Neural progenitor cell (in vitro differentiated cells): ENCODE measurements at regions not wholly inside any gene's neighbourhood (a gene's known extent, or its start where the extent isn't known, plus 50 kb on each side); places are given as distances from the start of the nearest gene placed in this dataset.
A peak's percentile ranks its signal among the peaks of the same experiment; 100 is the strongest.

Experiments
- DNase-seq: peaks from one replicate; pipeline ENCODE4 v3.0.0-alpha.2; 2016; ENCODE audit warnings: low spot score
- H2AFZ ChIP-seq: fragments of 200-600 bp; sonication (generic); replicated peaks from 2 replicates; pipeline ENCODE4 v1.6.1; 2016; ENCODE audit warnings: antibody characterized with exemption
- H3F3A ChIP-seq: fragments of 200-600 bp; sonication (generic); 2 replicates; pipeline ENCODE4 v1.6.1; 2016; ENCODE audit warnings: antibody characterized with exemption, low read depth
- H3K27ac ChIP-seq: fragments of 200-600 bp; sonication (generic); 2 replicates; pipeline ENCODE4 v1.5.1; 2016; ENCODE audit warnings: mild to moderate bottlenecking
- H3K27me3 ChIP-seq: fragments of 200-600 bp; sonication (generic); 2 replicates; pipeline ENCODE4 v1.6.1; 2016; ENCODE audit warnings: mild to moderate bottlenecking, moderate library complexity
- H3K36me3 ChIP-seq: fragments of 200-600 bp; sonication (generic); 2 replicates; pipeline ENCODE4 v1.5.1; 2016
- H3K4me1 ChIP-seq: fragments of 200-600 bp; sonication (generic); 2 replicates; pipeline ENCODE4 v1.6.1; 2016; ENCODE audit warnings: mixed run types
- H3K4me2 ChIP-seq: fragments of 200-600 bp; sonication (generic); 2 replicates; pipeline ENCODE4 v1.6.1; 2016
- H3K4me3 ChIP-seq: fragments of 200-600 bp; sonication (generic); 2 replicates; pipeline ENCODE4 v1.5.1; 2016
- H3K79me2 ChIP-seq: fragments of 200-600 bp; sonication (generic); 2 replicates; pipeline ENCODE4 v1.6.1; 2016; ENCODE audit warnings: low read depth
- H3K9ac ChIP-seq: fragments of 200-600 bp; sonication (generic); 2 replicates; pipeline ENCODE4 v1.6.1; 2016
- H3K9me3 ChIP-seq: fragments of 200-600 bp; sonication (generic); 2 replicates; pipeline ENCODE4 v1.5.1; 2016; ENCODE audit warnings: low read depth
- H4K20me1 ChIP-seq: fragments of 200-600 bp; sonication (generic); 2 replicates; pipeline ENCODE4 v1.6.1; 2016; ENCODE audit warnings: low read depth
- H3K27ac Mint-ChIP-seq: 3 replicates; pipeline ENCODE4 v1.8.0; 2021; ENCODE audit warnings: mixed read lengths
- H3K27me3 Mint-ChIP-seq: 2 replicates; pipeline ENCODE4 v1.8.0; 2022; ENCODE audit warnings: low read depth, mild to moderate bottlenecking, inconsistent platforms, moderate library complexity, mixed read lengths; ENCODE audit not compliant: insufficient read depth
- H3K36me3 Mint-ChIP-seq: 3 replicates; pipeline ENCODE4 v1.8.0; 2021; ENCODE audit warnings: mixed read lengths
- H3K4me1 Mint-ChIP-seq: 3 replicates; pipeline ENCODE4 v1.8.0; 2021; ENCODE audit warnings: mixed read lengths
- H3K4me3 Mint-ChIP-seq: 3 replicates; pipeline ENCODE4 v1.8.0; 2021; ENCODE audit warnings: mild to moderate bottlenecking, moderate library complexity, mixed read lengths
- H3K9me3 Mint-ChIP-seq: 3 replicates; pipeline ENCODE4 v1.8.0; 2020; ENCODE audit warnings: mixed read lengths
- EZH2 ChIP-seq: fragments of 200-600 bp; sonication (generic); IDR thresholded peaks from 2 replicates; pipeline ENCODE4 v1.6.1; 2017; ENCODE audit warnings: antibody characterized with exemption, mild to moderate bottlenecking, moderate library complexity
- EZH2phosphoT487 ChIP-seq: fragments of 200-600 bp; sonication (generic); IDR thresholded peaks from 2 replicates; pipeline ENCODE4 v1.6.1; 2017; ENCODE audit warnings: antibody characterized with exemption
- TF ChIP-seq, protein P1 (sequence below): fragments of 200-600 bp; sonication (generic); IDR thresholded peaks from 2 replicates; pipeline ENCODE4 v1.5.1; 2017; ENCODE audit warnings: antibody characterized with exemption, mild to moderate bottlenecking

- DNase-seq = no peak
- H3K9me3 Mint-ChIP-seq = peaks cover 2% of the 10 kb centered on the region
- no peaks in the 10 kb centered on the region for H3K79me2 ChIP-seq
- H3K4me3 Mint-ChIP-seq = no peak overlapping the region
- no peak overlapping the region for H3K4me3 ChIP-seq
- H3K9me3 ChIP-seq = no peaks in the 10 kb centered on the region
- H3K36me3 Mint-ChIP-seq = no peaks in the 10 kb centered on the region
- H3K36me3 ChIP-seq = no peaks in the 10 kb centered on the region
- TF ChIP-seq EZH2 (no peak), EZH2phosphoT487 (no peak)
- TF ChIP-seq, protein P1, sequence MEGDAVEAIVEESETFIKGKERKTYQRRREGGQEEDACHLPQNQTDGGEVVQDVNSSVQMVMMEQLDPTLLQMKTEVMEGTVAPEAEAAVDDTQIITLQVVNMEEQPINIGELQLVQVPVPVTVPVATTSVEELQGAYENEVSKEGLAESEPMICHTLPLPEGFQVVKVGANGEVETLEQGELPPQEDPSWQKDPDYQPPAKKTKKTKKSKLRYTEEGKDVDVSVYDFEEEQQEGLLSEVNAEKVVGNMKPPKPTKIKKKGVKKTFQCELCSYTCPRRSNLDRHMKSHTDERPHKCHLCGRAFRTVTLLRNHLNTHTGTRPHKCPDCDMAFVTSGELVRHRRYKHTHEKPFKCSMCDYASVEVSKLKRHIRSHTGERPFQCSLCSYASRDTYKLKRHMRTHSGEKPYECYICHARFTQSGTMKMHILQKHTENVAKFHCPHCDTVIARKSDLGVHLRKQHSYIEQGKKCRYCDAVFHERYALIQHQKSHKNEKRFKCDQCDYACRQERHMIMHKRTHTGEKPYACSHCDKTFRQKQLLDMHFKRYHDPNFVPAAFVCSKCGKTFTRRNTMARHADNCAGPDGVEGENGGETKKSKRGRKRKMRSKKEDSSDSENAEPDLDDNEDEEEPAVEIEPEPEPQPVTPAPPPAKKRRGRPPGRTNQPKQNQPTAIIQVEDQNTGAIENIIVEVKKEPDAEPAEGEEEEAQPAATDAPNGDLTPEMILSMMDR = no peak
- no peaks in the 10 kb centered on the region for H4K20me1 ChIP-seq
- peaks cover 5% of the 10 kb centered on the region for H3K27me3 Mint-ChIP-seq
- H3K27me3 ChIP-seq = no peaks in the 10 kb centered on the region
- no peak overlapping the region for H3K4me2 ChIP-seq
- H3K4me1 Mint-ChIP-seq = peaks cover 34% of the 10 kb centered on the region
- H2AFZ ChIP-seq = no peak overlapping the region
- H3F3A ChIP-seq = peaks cover 16% of the 10 kb centered on the region
- no peak overlapping the region for H3K9ac ChIP-seq
- no peak overlapping the region for H3K27ac ChIP-seq
- H3K4me1 ChIP-seq = peaks cover 53% of the 10 kb centered on the region
- no peak overlapping the region for H3K27ac Mint-ChIP-seq
These were observed 326.3 kb upstream of the ZNF521 start for GRCh38 chr18:25678221-25678620.

- Histone ChIP-seq H2AFZ (peak overlapping the region; percentile 77), H3K9ac (no peak overlapping the region), H3K36me3 (no peaks in the 10 kb centered on the region), H3K79me2 (no peaks in the 10 kb centered on the region), H3F3A (peaks cover 16% of the 10 kb centered on the region), H3K4me1 (peaks cover 41% of the 10 kb centered on the region), H3K9me3 (no peaks in the 10 kb centered on the region), H3K4me3 (no peak overlapping the region), H3K27ac (peak overlapping the region; percentile 26), H3K27me3 (no peaks in the 10 kb centered on the region), H3K4me2 (peak overlapping the region; percentile 2), H4K20me1 (no peaks in the 10 kb centered on the region)
- H3K36me3 Mint-ChIP-seq = no peaks in the 10 kb centered on the region
- H3K27ac Mint-ChIP-seq = no peak overlapping the region
- H3K4me1 Mint-ChIP-seq = peaks cover 28% of the 10 kb centered on the region
- peaks cover 6% of the 10 kb centered on the region for H3K27me3 Mint-ChIP-seq
- TF ChIP-seq EZH2phosphoT487 = no peak
- TF ChIP-seq, protein P1 = no peak
- no peak for TF ChIP-seq EZH2
- peaks cover 14% of the 10 kb centered on the region for H3K9me3 Mint-ChIP-seq
- H3K4me3 Mint-ChIP-seq = no peak overlapping the region
- peak; percentile 46 for DNase-seq
These were observed 323.3 kb upstream of the ZNF521 start for GRCh38 chr18:25675123-25675850.

GRCh38 chr18:25674183-25674582 lies 322.2 kb upstream of the ZNF521 start:
- Histone ChIP-seq H4K20me1 (no peaks in the 10 kb centered on the region), H3K4me3 (no peak overlapping the region), H3K27ac (no peak overlapping the region), H3K9me3 (no peaks in the 10 kb centered on the region), H3K9ac (no peak overlapping the region), H3K4me1 (peaks cover 35% of the 10 kb centered on the region), H3K4me2 (no peak overlapping the region), H3K27me3 (no peaks in the 10 kb centered on the region), H2AFZ (no peak overlapping the region), H3K36me3 (no peaks in the 10 kb centered on the region), H3F3A (peaks cover 16% of the 10 kb centered on the region), H3K79me2 (no peaks in the 10 kb centered on the region)
- Mint-ChIP-seq H3K27me3 (peaks cover 6% of the 10 kb centered on the region), H3K36me3 (no peaks in the 10 kb centered on the region), H3K4me3 (no peak overlapping the region), H3K9me3 (peaks cover 19% of the 10 kb centered on the region), H3K27ac (no peak overlapping the region), H3K4me1 (peaks cover 18% of the 10 kb centered on the region)
- no peak for TF ChIP-seq EZH2phosphoT487
- TF ChIP-seq, protein P1 = no peak
- TF ChIP-seq EZH2 = no peak
- DNase-seq = no peak
